ENCODE measurements at regions not wholly inside any gene's neighbourhood (a gene's known extent, or its start where the extent isn't known, plus 50 kb on each side); places are given as distances from the start of the nearest gene placed in this dataset.

DNA sequence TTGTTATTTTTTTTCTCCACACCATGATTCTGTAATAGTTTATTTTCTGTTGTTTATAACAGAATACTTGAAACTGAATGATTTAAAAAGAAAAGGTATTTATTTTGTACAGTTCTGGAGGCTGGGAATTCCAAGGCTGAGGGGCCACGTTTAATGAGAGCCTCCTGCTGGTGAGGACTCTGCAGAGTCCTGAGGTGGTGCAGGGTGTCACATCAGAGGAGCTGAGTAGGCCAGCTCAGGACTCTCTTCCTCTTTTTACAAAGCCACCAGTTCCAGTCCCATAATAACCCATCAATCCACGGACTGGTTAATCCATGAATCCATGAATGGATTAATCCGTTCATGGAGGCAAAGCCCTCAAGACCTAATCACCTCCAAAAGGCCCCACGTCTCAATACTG lies 71.6 kb downstream of the TFAP2A start:
- TF ChIP-seq, protein P1, sequence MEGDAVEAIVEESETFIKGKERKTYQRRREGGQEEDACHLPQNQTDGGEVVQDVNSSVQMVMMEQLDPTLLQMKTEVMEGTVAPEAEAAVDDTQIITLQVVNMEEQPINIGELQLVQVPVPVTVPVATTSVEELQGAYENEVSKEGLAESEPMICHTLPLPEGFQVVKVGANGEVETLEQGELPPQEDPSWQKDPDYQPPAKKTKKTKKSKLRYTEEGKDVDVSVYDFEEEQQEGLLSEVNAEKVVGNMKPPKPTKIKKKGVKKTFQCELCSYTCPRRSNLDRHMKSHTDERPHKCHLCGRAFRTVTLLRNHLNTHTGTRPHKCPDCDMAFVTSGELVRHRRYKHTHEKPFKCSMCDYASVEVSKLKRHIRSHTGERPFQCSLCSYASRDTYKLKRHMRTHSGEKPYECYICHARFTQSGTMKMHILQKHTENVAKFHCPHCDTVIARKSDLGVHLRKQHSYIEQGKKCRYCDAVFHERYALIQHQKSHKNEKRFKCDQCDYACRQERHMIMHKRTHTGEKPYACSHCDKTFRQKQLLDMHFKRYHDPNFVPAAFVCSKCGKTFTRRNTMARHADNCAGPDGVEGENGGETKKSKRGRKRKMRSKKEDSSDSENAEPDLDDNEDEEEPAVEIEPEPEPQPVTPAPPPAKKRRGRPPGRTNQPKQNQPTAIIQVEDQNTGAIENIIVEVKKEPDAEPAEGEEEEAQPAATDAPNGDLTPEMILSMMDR (conservative IDR thresholded peaks at IDR 0.05; ENCODE audit: low read depth, low read length) = no peak
- TF ChIP-seq EZH2 (IDR thresholded peaks at IDR 0.05; ENCODE audit: low read length, unreplicated experiment) (no peak), EZH2phosphoT487 (IDR thresholded peaks at IDR 0.05; ENCODE audit: borderline replicate concordance, low read length) (no peak)

Measured in PC-3 (cell line).